Transverse colon (tissue), 4 donors: ENCODE measurements at regions not wholly inside any gene's neighbourhood (a gene's known extent, or its start where the extent isn't known, plus 50 kb on each side); places are given as distances from the start of the nearest gene placed in this dataset.

Source experiments
- POLR2AphosphoS5 ChIP-seq, 3 donors: sonication (generic); formaldehyde crosslinking; IDR thresholded peaks; one replicate each; pipeline ENCODE4 v1.6.1; 2016; ENCODE audit warnings: antibody characterized with exemption in 3 of 3
- TF ChIP-seq, protein P1 (sequence below), 5 experiments: fragments of 200-600 bp in 3 of 5; fragments of 450-650 bp in 2 of 5; sonication (generic) in 3 of 5; IDR thresholded peaks; 1 replicate in 2 of 5; 2 replicates in 3 of 5; pipeline ENCODE4 v1.5.1; 2016 to 2017; ENCODE audit warnings: antibody characterized with exemption in 5 of 5, inconsistent platforms in 3 of 5, mild to moderate bottlenecking in 2 of 5, moderate library complexity in 1 of 5

DNA sequence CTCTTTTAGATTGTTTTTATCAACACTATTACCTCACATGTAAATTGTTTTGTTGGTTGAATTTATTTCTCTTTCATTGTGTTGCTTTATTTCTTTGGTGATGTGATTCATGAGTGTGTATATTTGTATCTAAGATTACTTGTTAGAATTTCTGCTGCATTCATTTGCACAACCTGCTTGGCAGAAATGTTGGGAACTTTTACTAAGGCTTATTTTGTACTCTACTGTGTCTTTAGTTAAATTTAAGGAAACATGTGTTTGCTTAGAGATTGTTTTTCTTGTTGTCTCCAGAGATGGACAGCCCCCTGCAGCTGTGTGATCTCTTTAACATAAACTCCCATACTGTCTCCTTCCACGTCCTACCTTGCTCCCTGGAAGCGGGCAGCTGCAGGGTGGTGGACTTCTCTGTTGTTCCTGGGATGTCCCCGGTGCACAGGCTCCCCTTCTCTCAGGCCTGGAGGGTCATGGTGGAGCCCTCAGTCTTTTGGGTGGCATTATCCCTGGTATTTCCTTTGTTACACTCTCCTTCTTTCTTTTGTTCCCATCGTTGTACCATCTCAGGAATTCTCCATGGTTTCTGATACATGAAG lies 212.0 kb upstream of the SPRY2 start:
- TF ChIP-seq POLR2AphosphoS5 (IDR thresholded peaks at IDR 0.05), result no peak
- TF ChIP-seq, protein P1, sequence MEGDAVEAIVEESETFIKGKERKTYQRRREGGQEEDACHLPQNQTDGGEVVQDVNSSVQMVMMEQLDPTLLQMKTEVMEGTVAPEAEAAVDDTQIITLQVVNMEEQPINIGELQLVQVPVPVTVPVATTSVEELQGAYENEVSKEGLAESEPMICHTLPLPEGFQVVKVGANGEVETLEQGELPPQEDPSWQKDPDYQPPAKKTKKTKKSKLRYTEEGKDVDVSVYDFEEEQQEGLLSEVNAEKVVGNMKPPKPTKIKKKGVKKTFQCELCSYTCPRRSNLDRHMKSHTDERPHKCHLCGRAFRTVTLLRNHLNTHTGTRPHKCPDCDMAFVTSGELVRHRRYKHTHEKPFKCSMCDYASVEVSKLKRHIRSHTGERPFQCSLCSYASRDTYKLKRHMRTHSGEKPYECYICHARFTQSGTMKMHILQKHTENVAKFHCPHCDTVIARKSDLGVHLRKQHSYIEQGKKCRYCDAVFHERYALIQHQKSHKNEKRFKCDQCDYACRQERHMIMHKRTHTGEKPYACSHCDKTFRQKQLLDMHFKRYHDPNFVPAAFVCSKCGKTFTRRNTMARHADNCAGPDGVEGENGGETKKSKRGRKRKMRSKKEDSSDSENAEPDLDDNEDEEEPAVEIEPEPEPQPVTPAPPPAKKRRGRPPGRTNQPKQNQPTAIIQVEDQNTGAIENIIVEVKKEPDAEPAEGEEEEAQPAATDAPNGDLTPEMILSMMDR (IDR thresholded peaks at IDR 0.05), result no peak
